ENCODE measurements at regions not wholly inside any gene's neighbourhood (a gene's known extent, or its start where the extent isn't known, plus 50 kb on each side); places are given as distances from the start of the nearest gene placed in this dataset.

- Histone ChIP-seq H3K36me3 (ENCODE audit: control insufficient read depth, insufficient read depth, low read length) (no peaks in the 10 kb centered on the region), H3K9ac (ENCODE audit: insufficient read depth in 1 of 2, low read depth in 2 of 2, low read length in 2 of 2) (no peak overlapping the region), H3K79me2 (ENCODE audit: control insufficient read depth, insufficient read depth, low read length) (no peaks in the 10 kb centered on the region), H2AFZ (ENCODE audit: low read depth, low read length) (no peak overlapping the region), H3K9me3 (replicated peaks; ENCODE audit: control insufficient read depth, insufficient read depth, low read depth, low read length) (no peaks in the 10 kb centered on the region), H3K27me3 (ENCODE audit: control insufficient read depth in 2 of 2, insufficient read depth in 2 of 2, low read length in 2 of 2) (peaks cover 0 to 9% of the 10 kb centered on the region in 2 experiments; a peak in 2 of 5 replicates), H3K4me2 (ENCODE audit: insufficient read depth, low read length) (no peak overlapping the region), H3K27ac (ENCODE audit: extremely low read depth, low read depth, low read length) (no peak overlapping the region), H3K4me1 (replicated peaks in 1 of 2; ENCODE audit: control insufficient read depth in 2 of 2, insufficient read depth in 2 of 2, low read length in 2 of 2) (peaks cover 0 to 11% of the 10 kb centered on the region in 2 experiments; a peak in 3 of 5 replicates), H4K20me1 (replicated peaks; ENCODE audit: control insufficient read depth, insufficient read depth, low read length) (peaks cover 3% of the 10 kb centered on the region; the same call in 1 of the 2 replicates), H3K4me3 (no peak overlapping the region), H3K9me1 (ENCODE audit: control insufficient read depth, insufficient read depth, low read length) (no peaks in the 10 kb centered on the region)
- TF ChIP-seq RBM25 (IDR thresholded peaks at IDR 0.05; ENCODE audit: low read depth, low read length, severe bottlenecking), result peak; percentile 58
- TF ChIP-seq MXI1 (IDR thresholded peaks at IDR 0.05; ENCODE audit: low read depth, low read length), result no peak
- TF ChIP-seq CHD4 (IDR thresholded peaks at IDR 0.05; ENCODE audit: insufficient read depth, insufficient replicate concordance, low read depth, low read length, poor library complexity, severe bottlenecking), result no peak
- TF ChIP-seq, protein P1, sequence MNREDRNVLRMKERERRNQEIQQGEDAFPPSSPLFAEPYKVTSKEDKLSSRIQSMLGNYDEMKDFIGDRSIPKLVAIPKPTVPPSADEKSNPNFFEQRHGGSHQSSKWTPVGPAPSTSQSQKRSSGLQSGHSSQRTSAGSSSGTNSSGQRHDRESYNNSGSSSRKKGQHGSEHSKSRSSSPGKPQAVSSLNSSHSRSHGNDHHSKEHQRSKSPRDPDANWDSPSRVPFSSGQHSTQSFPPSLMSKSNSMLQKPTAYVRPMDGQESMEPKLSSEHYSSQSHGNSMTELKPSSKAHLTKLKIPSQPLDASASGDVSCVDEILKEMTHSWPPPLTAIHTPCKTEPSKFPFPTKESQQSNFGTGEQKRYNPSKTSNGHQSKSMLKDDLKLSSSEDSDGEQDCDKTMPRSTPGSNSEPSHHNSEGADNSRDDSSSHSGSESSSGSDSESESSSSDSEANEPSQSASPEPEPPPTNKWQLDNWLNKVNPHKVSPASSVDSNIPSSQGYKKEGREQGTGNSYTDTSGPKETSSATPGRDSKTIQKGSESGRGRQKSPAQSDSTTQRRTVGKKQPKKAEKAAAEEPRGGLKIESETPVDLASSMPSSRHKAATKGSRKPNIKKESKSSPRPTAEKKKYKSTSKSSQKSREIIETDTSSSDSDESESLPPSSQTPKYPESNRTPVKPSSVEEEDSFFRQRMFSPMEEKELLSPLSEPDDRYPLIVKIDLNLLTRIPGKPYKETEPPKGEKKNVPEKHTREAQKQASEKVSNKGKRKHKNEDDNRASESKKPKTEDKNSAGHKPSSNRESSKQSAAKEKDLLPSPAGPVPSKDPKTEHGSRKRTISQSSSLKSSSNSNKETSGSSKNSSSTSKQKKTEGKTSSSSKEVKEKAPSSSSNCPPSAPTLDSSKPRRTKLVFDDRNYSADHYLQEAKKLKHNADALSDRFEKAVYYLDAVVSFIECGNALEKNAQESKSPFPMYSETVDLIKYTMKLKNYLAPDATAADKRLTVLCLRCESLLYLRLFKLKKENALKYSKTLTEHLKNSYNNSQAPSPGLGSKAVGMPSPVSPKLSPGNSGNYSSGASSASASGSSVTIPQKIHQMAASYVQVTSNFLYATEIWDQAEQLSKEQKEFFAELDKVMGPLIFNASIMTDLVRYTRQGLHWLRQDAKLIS (CRISPR knock-in tag; IDR thresholded peaks at IDR 0.05), result no peak
- no peak for TF ChIP-seq PRPF4 (IDR thresholded peaks at IDR 0.05; ENCODE audit: insufficient read depth, low read depth, low read length, poor library complexity, severe bottlenecking)
- TF ChIP-seq E2F4 (CRISPR knock-in tag; IDR thresholded peaks at IDR 0.05; ENCODE audit: low read depth), result no peak
- TF ChIP-seq MYNN (IDR thresholded peaks at IDR 0.05), result no peak
- no peak for TF ChIP-seq MYNN (CRISPR knock-in tag; IDR thresholded peaks at IDR 0.05)
- TF ChIP-seq RBBP5 (IDR thresholded peaks at IDR 0.05; ENCODE audit: borderline replicate concordance, insufficient read depth, low read length, poor library complexity, severe bottlenecking), result no peak
- DNase-seq (ENCODE audit: extremely low read depth in 1 of 4, low spot score in 3 of 4) (no peak), ATAC-seq (no peak), FAIRE-seq (no peak)
- intact Hi-C loops (cut with micrococcal nuclease) (no loop called here), in situ Hi-C loops (cut with MboI) (no loop called here)
- 7% methylated on average over 4 of the region's 4 CpGs for WGBS (ENCODE audit: insufficient coverage, low coverage, missing lambda C conversion rate)
- BruUV-seq (replicated peaks), result no TSS peak
- ChIA-PET CTCF (ENCODE audit: low intra/inter-chr PET ratio) (no interaction called here), POLR2A (interaction anchor here (1.6 kb wide), 1 partner anchor 14 kb away, joined by 3 read pairs; no protein-coding TSS in a partner anchor)
Observed at GRCh38 chr5:56461584-56461983, 228.5 kb upstream of the ANKRD55 start.

All from K562 (cell line).